MCF 10A (cell line): ENCODE measurements at regions not wholly inside any gene's neighbourhood (a gene's known extent, or its start where the extent isn't known, plus 50 kb on each side); places are given as distances from the start of the nearest gene placed in this dataset.

Experiments
- BruUV-seq: library from RNA; stranded (reverse); fragments of 400-500 nt; replicated peaks from 2 replicates; lab custom pipeline; 2021; lab: Mats Ljungman, UMichigan
- CTCF ChIA-PET: fragments of 300-600 bp; sonication (Branson Sonifier 250); formaldehyde crosslinking; extraction: SDS; loops from one replicate; lab custom pipeline; 2021; ENCODE audit warnings: antibody characterized with exemption, inconsistent platforms; lab: Yijun Ruan, JAX
- POLR2A ChIA-PET: fragments of 300-600, 350-650 bp; sonication (Branson Sonifier 250); formaldehyde crosslinking; extraction: SDS; loops from one replicate; lab custom pipeline; 2020; ENCODE audit warnings: antibody characterized with exemption, inconsistent platforms; lab: Yijun Ruan, JAX
- DNase-seq: peaks from one replicate; pipeline ENCODE4 v3.0.0-alpha.2; 2018; ENCODE audit not compliant: unreplicated experiment
- H3K27ac Mint-ChIP-seq: one replicate; pipeline ENCODE4 v1.8.0; 2022; ENCODE audit warnings: mild to moderate bottlenecking, low read depth, mixed read lengths; ENCODE audit not compliant: unreplicated experiment
- H3K27me3 Mint-ChIP-seq: one replicate; pipeline ENCODE4 v1.8.0; 2022; ENCODE audit warnings: mixed read lengths; ENCODE audit not compliant: insufficient read depth, unreplicated experiment
- H3K36me3 Mint-ChIP-seq: one replicate; pipeline ENCODE4 v1.8.0; 2022; ENCODE audit warnings: mild to moderate bottlenecking, moderate library complexity, mixed read lengths; ENCODE audit not compliant: insufficient read depth, unreplicated experiment
- H3K4me1 Mint-ChIP-seq: one replicate; pipeline ENCODE4 v1.8.0; 2022; ENCODE audit warnings: mixed read lengths; ENCODE audit not compliant: insufficient read depth, unreplicated experiment
- H3K4me3 Mint-ChIP-seq: one replicate; pipeline ENCODE4 v1.8.0; 2022; ENCODE audit warnings: mild to moderate bottlenecking, moderate library complexity, mixed read lengths; ENCODE audit not compliant: unreplicated experiment
- H3K9me3 Mint-ChIP-seq: one replicate; pipeline ENCODE4 v1.8.0; 2022; ENCODE audit warnings: mixed read lengths; ENCODE audit not compliant: unreplicated experiment
- CTCF ChIP-seq: fragments of 200-600 bp; IDR thresholded peaks from one replicate; pipeline ENCODE4 v1.8.0; 2022; ENCODE audit warnings: antibody characterized with exemption, mild to moderate bottlenecking; ENCODE audit not compliant: unreplicated experiment
- intact Hi-C: fragments of 100-400 bp; cut with micrococcal nuclease; formaldehyde crosslinking; loops from 2 replicates; pipeline ENCODE4 v1.14.1; 2022

GRCh38 chr3:661356-661755 is 431.5 kb upstream of the CNTN6 start:
- no TSS peak for BruUV-seq
- CTCF ChIA-PET, result no interaction called here
- no peak overlapping the region for H3K4me3 Mint-ChIP-seq

GRCh38 chr3:674116-674515 is 418.7 kb upstream of the CNTN6 start:
- no peak overlapping the region for H3K27ac Mint-ChIP-seq
- no peaks in the 10 kb centered on the region for H3K9me3 Mint-ChIP-seq
- no peaks in the 10 kb centered on the region for H3K4me1 Mint-ChIP-seq
- no TSS peak for BruUV-seq
- CTCF ChIA-PET, result no interaction called here
- no peaks in the 10 kb centered on the region for H3K36me3 Mint-ChIP-seq
- no peak overlapping the region for H3K4me3 Mint-ChIP-seq
- intact Hi-C loops, result no loop called here
- H3K27me3 Mint-ChIP-seq, result peaks cover 24% of the 10 kb centered on the region
- POLR2A ChIA-PET, result no interaction called here
- no peak for TF ChIP-seq CTCF
- DNase-seq, result no peak

More at GRCh38 chr3:661356-661755, 431.5 kb upstream of the CNTN6 start:
- DNase-seq, result no peak
- Mint-ChIP-seq H3K27me3 (peaks cover 19% of the 10 kb centered on the region), H3K27ac (no peak overlapping the region), H3K4me1 (no peaks in the 10 kb centered on the region), H3K36me3 (no peaks in the 10 kb centered on the region), H3K9me3 (no peaks in the 10 kb centered on the region)
- intact Hi-C loops, result no loop called here
- TF ChIP-seq CTCF, result no peak
- POLR2A ChIA-PET, result no interaction called here

GRCh38 chr3:675846-676245 is 417.0 kb upstream of the CNTN6 start:
- H3K36me3 Mint-ChIP-seq, result no peaks in the 10 kb centered on the region
- no peaks in the 10 kb centered on the region for H3K4me1 Mint-ChIP-seq
- intact Hi-C loops, result no loop called here
- no peaks in the 10 kb centered on the region for H3K9me3 Mint-ChIP-seq
- ChIA-PET CTCF (no interaction called here), POLR2A (no interaction called here)
- no peak for TF ChIP-seq CTCF
- H3K4me3 Mint-ChIP-seq, result no peak overlapping the region
- DNase-seq, result no peak
- no peak overlapping the region for H3K27ac Mint-ChIP-seq
- peaks cover 41% of the 10 kb centered on the region for H3K27me3 Mint-ChIP-seq
- no TSS peak for BruUV-seq

GRCh38 chr3:683770-684169 is 409.1 kb upstream of the CNTN6 start:
- CTCF ChIA-PET, result no interaction called here

More at GRCh38 chr3:683770-684169, 409.1 kb upstream of the CNTN6 start:
- intact Hi-C loops, result no loop called here
- DNase-seq, result no peak
- Mint-ChIP-seq H3K36me3 (no peaks in the 10 kb centered on the region), H3K27me3 (peaks cover 62% of the 10 kb centered on the region), H3K4me1 (no peaks in the 10 kb centered on the region), H3K9me3 (no peaks in the 10 kb centered on the region), H3K27ac (no peak overlapping the region), H3K4me3 (no peak overlapping the region)
- no peak for TF ChIP-seq CTCF
- POLR2A ChIA-PET, result no interaction called here
- no TSS peak for BruUV-seq
